HepG2 (cell line): ENCODE measurements at regions not wholly inside any gene's neighbourhood (a gene's known extent, or its start where the extent isn't known, plus 50 kb on each side); places are given as distances from the start of the nearest gene placed in this dataset.

ENCODE experiments used
- ATAC-seq: fragments of 200-7000 bp; cut with Tn5 transposase; 3 replicates; pipeline ENCODE4 v1.9.1; 2020; ENCODE audit warnings: mild to moderate bottlenecking, moderate library complexity
- BruUV-seq: library from RNA; stranded (reverse); fragments of 400-500 nt; replicated peaks from 2 replicates; lab custom pipeline; 2021; lab: Mats Ljungman, UMichigan
- CTCF ChIA-PET: fragments of 300-600 bp; formaldehyde crosslinking; extraction: SDS; loops from one replicate; lab custom pipeline; 2021; ENCODE audit warnings: low total read pairs, inconsistent platforms, low intra/inter-chr PET ratio; lab: Yijun Ruan, JAX
- POLR2A ChIA-PET: fragments of 350-600 bp; sonication (Branson Sonifier 250); formaldehyde crosslinking; loops from one replicate; lab custom pipeline; 2020; ENCODE audit warnings: antibody characterized with exemption, inconsistent platforms; lab: Yijun Ruan, JAX
- DNase-seq: peaks from one replicate; pipeline ENCODE4 v3.0.0-alpha.2; 2015; ENCODE audit warnings: low spot score
- FAIRE-seq: peaks from 3 replicates; lab custom pipeline; 2011; peaks lifted over from hg19 to GRCh38; lab: Jason Lieb, UNC
- H2AFZ ChIP-seq: one replicate; pipeline ENCODE4 v1.6.1; 2011; ENCODE audit warnings: low read length, inconsistent platforms
- H3K27ac ChIP-seq: fragments of 300-600 bp; 3 replicates; pipeline ENCODE4 v1.8.0; 2011; ENCODE audit warnings: mixed run types, mild to moderate bottlenecking, mixed read lengths, low read length, inconsistent platforms; ENCODE audit not compliant: insufficient read depth; ENCODE audit errors: extremely low read length
- H3K27me3 ChIP-seq, 2 experiments: fragments of 200-600 bp in 1 of 2; 2 replicates in 1 of 2; 3 replicates in 1 of 2; pipeline versions ENCODE4 v1.6.0 to v1.8.0; 2011; ENCODE audit warnings: low read length in 2 of 2, mild to moderate bottlenecking in 2 of 2, moderate library complexity in 2 of 2, inconsistent platforms in 1 of 2; ENCODE audit not compliant: insufficient read depth in 2 of 2, control insufficient read depth in 1 of 2
- H3K36me3 ChIP-seq, 2 experiments: fragments of 200-600 bp in 1 of 2; replicated peaks in 1 of 2; 2 replicates in 1 of 2; 3 replicates in 1 of 2; pipeline versions ENCODE4 v1.5.1 to v1.8.0; 2011; ENCODE audit warnings: low read length in 2 of 2, inconsistent platforms in 1 of 2; ENCODE audit not compliant: insufficient read depth in 2 of 2, control insufficient read depth in 1 of 2
- H3K4me1 ChIP-seq: 2 replicates; pipeline ENCODE4 v1.5.1; 2012; ENCODE audit warnings: low read length, inconsistent platforms; ENCODE audit not compliant: insufficient read depth
- H3K4me2 ChIP-seq: 2 replicates; pipeline ENCODE4 v1.6.0; 2011; ENCODE audit warnings: low read depth, low read length, inconsistent platforms
- H3K4me3 ChIP-seq, 3 experiments: fragments of 200-600 bp in 1 of 3; sonication (generic), shearing (Covaris generic) in 1 of 3; replicated peaks in 1 of 3; 2 replicates each; pipeline ENCODE4 v1.5.1; 2011 to 2016; ENCODE audit warnings: low read length in 3 of 3, inconsistent platforms in 2 of 3, low read depth in 2 of 3, mild to moderate bottlenecking in 2 of 3, control low read depth in 1 of 3, mixed read lengths in 1 of 3; ENCODE audit not compliant: insufficient read depth in 1 of 3
- H3K79me2 ChIP-seq: one replicate; pipeline ENCODE4 v1.6.1; 2011; ENCODE audit warnings: low read length, inconsistent platforms; ENCODE audit not compliant: insufficient read depth
- H3K9ac ChIP-seq: 2 replicates; pipeline ENCODE4 v1.6.0; 2011; ENCODE audit warnings: mild to moderate bottlenecking, low read depth, low read length, inconsistent platforms; ENCODE audit not compliant: insufficient read depth
- H3K9me3 ChIP-seq: 2 replicates; pipeline ENCODE4 v1.5.1; 2012; ENCODE audit warnings: mild to moderate bottlenecking, low read length
- H4K20me1 ChIP-seq: 2 replicates; pipeline ENCODE4 v1.6.0; 2011; ENCODE audit warnings: inconsistent platforms, mild to moderate bottlenecking, low read length, moderate library complexity; ENCODE audit not compliant: insufficient read depth
- ARID5B ChIP-seq: IDR thresholded peaks from 2 replicates; pipeline ENCODE4 v1.4.0; 2020; ENCODE audit warnings: mild to moderate bottlenecking, missing genetic modification reagents
- DNMT1 ChIP-seq: sonication (generic); formaldehyde crosslinking; IDR thresholded peaks from 2 replicates; pipeline ENCODE4 v1.5.1; 2020; ENCODE audit warnings: mild to moderate bottlenecking, missing genetic modification reagents
- ESRRA ChIP-seq: sonication (generic); formaldehyde crosslinking; IDR thresholded peaks from 2 replicates; pipeline ENCODE4 v1.5.1; 2020; ENCODE audit warnings: mild to moderate bottlenecking, low read depth, missing genetic modification reagents
- FLYWCH1 ChIP-seq: sonication (generic); formaldehyde crosslinking; IDR thresholded peaks from 2 replicates; pipeline ENCODE4 v1.8.1; 2023; ENCODE audit warnings: mild to moderate bottlenecking, missing genetic modification reagents
- KAT7 ChIP-seq: IDR thresholded peaks from 2 replicates; pipeline ENCODE4 v1.6.1; 2018; ENCODE audit warnings: borderline replicate concordance, missing compliant biosample characterization
- MAFF ChIP-seq: IDR thresholded peaks from 2 replicates; pipeline ENCODE4 v1.6.1; 2011; ENCODE audit warnings: low read depth, low read length, improper control_type of control experiment
- MAFK ChIP-seq, 2 experiments: IDR thresholded peaks in 1 of 2; conservative IDR thresholded peaks in 1 of 2; 2 replicates each; pipeline ENCODE4 v1.6.1; 2011; ENCODE audit warnings: improper control_type of control experiment in 2 of 2, low read length in 2 of 2
- MXD3 ChIP-seq: IDR thresholded peaks from 2 replicates; pipeline ENCODE4 v1.6.1; 2016; ENCODE audit warnings: mild to moderate bottlenecking, missing biosample characterization, missing genetic modification reagents
- POGZ ChIP-seq: sonication (generic); formaldehyde crosslinking; IDR thresholded peaks from 2 replicates; pipeline ENCODE4 v1.4.0; 2020; ENCODE audit warnings: mild to moderate bottlenecking, missing genetic modification reagents
- RARA ChIP-seq: IDR thresholded peaks from 2 replicates; pipeline ENCODE4 v1.6.1; 2016; ENCODE audit warnings: missing genetic modification reagents, missing compliant biosample characterization
- RORA ChIP-seq: sonication (generic); formaldehyde crosslinking; IDR thresholded peaks from 2 replicates; pipeline ENCODE4 v1.5.0; 2020; ENCODE audit warnings: mild to moderate bottlenecking, missing genetic modification reagents, moderate library complexity
- THRA ChIP-seq: sonication (generic); formaldehyde crosslinking; IDR thresholded peaks from 2 replicates; pipeline ENCODE4 v1.4.0; 2020; ENCODE audit warnings: missing genetic modification reagents, borderline replicate concordance
- TOPORS ChIP-seq: sonication (generic); formaldehyde crosslinking; IDR thresholded peaks from 2 replicates; pipeline ENCODE4 v1.8.0; 2023; ENCODE audit warnings: mild to moderate bottlenecking, missing genetic modification reagents
- ZNF570 ChIP-seq: sonication (generic); formaldehyde crosslinking; IDR thresholded peaks from 2 replicates; pipeline ENCODE4 v1.4.0; 2020; ENCODE audit warnings: mild to moderate bottlenecking, missing genetic modification reagents, borderline replicate concordance
- ZNF605 ChIP-seq: sonication (generic); formaldehyde crosslinking; IDR thresholded peaks from 2 replicates; pipeline ENCODE4 v1.8.0; 2022; ENCODE audit warnings: mild to moderate bottlenecking, missing genetic modification reagents
- WGBS: methylation state at CpG from one replicate; pipeline ENCODE4 v1.1.6; 2017; ENCODE audit warnings: low lambda C conversion rate; 5-methylcytosine and 5-hydroxymethylcytosine counted together
- in situ Hi-C: cut with HindIII; loops from 2 replicates; pipeline ENCODE4 v1.10.0; 2017; ENCODE audit warnings: low pct_unique_long_range_greater_than_20kb; ENCODE audit not compliant: extremely low pct_ligation_motif_present
- intact Hi-C: fragments of 100-400 bp; cut with micrococcal nuclease; formaldehyde crosslinking; loops from one replicate; pipeline ENCODE4 v1.10.0; 2022; ENCODE audit not compliant: unreplicated experiment

- no peaks in the 10 kb centered on the region for H4K20me1 ChIP-seq
- no peaks in the 10 kb centered on the region for H3K27me3 ChIP-seq
- no peaks in the 10 kb centered on the region for H3K4me1 ChIP-seq
- no peak overlapping the region for H3K4me3 ChIP-seq
- BruUV-seq: no TSS peak
- in situ Hi-C loops (no loop called here), intact Hi-C loops (no loop called here)
- no peak for TF ChIP-seq KAT7
- TF ChIP-seq FLYWCH1: no peak
- TF ChIP-seq MXD3 (CRISPR knock-in tag): no peak
- no peak for TF ChIP-seq ZNF605 (CRISPR knock-in tag)
- TF ChIP-seq ARID5B (CRISPR knock-in tag): no peak
- TF ChIP-seq THRA (CRISPR knock-in tag): no peak
- no peak for TF ChIP-seq ESRRA (CRISPR knock-in tag)
- no peak for TF ChIP-seq DNMT1 (CRISPR knock-in tag)
- TF ChIP-seq RARA (CRISPR knock-in tag): no peak
- TF ChIP-seq RORA (CRISPR knock-in tag): no peak
- TF ChIP-seq POGZ (CRISPR knock-in tag): no peak
- TF ChIP-seq MAFF: peak; percentile 58; the same call in 1 of the 2 replicates
- TF ChIP-seq ZNF570: no peak
- no peak for TF ChIP-seq TOPORS (CRISPR knock-in tag)
- peak; percentile 60 to 82; a peak in 3 of 4 replicates for TF ChIP-seq MAFK (conservative IDR thresholded peaks at IDR 0.05 in 1 of 2, IDR thresholded peaks at IDR 0.05 in 1 of 2; ENCODE audit: low read length in 2 of 2)
- POLR2A ChIA-PET: no interaction called here
- no peaks in the 10 kb centered on the region for H3K36me3 ChIP-seq
- whole genome bisulfite sequencing: under 1% methylated on average over 3 of the region's 3 CpGs
- H3K9me3 ChIP-seq: peaks cover 3% of the 10 kb centered on the region; the same call in 1 of the 2 replicates
- H3K9ac ChIP-seq: no peak overlapping the region
- H3K79me2 ChIP-seq: no peaks in the 10 kb centered on the region
- FAIRE-seq: no peak
- no peak overlapping the region for H3K27ac ChIP-seq
- CTCF ChIA-PET: no interaction called here
- H2AFZ ChIP-seq: no peak overlapping the region
- DNase-seq: no peak
- ATAC-seq: no peak
- H3K4me2 ChIP-seq: no peak overlapping the region
Measured at GRCh38 chr2:137842952-137843351, 121.3 kb upstream of the HNMT start.
